GM23338 (cell line): ENCODE measurements at regions not wholly inside any gene's neighbourhood (a gene's known extent, or its start where the extent isn't known, plus 50 kb on each side); places are given as distances from the start of the nearest gene placed in this dataset.

Experiments
- CTCF ChIP-seq, 2 experiments: fragments of 200-600 bp in 1 of 2; sonication (generic) in 1 of 2; conservative IDR thresholded peaks; 2 replicates each; pipeline versions ENCODE4 v1.5.1 to v1.6.1; 2016 to 2017; ENCODE audit warnings: antibody characterized with exemption in 2 of 2, low read depth in 2 of 2, mild to moderate bottlenecking in 2 of 2, moderate library complexity in 1 of 2
- EZH2 ChIP-seq: fragments of 200-600 bp; sonication (generic); IDR thresholded peaks from one replicate; pipeline ENCODE4 v1.8.0; 2017; ENCODE audit warnings: antibody characterized with exemption, mild to moderate bottlenecking, low read depth; ENCODE audit not compliant: unreplicated experiment
- POLR2AphosphoS5 ChIP-seq: IDR thresholded peaks from 2 replicates; pipeline ENCODE4 v1.6.1; 2016; ENCODE audit warnings: antibody characterized with exemption, low read depth

DNA sequence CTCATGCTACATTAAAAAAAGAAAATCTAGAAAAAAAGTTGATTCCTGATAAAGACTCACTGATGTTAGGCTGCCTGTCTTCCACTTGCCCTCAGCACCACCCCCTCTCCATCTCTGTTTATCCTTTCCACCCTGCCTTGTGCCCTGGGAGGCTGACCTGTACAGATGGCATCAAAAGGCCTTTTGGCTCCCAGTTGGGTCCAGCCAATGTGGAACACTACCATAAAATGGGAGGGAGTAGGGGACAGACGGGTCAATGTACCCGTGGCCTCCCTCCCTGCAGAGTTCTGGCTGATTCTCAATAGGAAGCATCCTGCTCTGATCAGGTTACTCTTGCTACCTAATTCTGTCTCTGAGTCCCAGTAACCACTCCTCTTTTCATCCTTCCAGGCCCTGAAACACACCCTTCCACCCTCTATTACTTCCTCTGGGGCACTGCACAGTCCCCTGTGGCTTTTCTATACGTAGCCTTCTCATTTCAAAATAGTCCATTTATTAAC, 300.0 kb downstream of the HHIPL2 start:
- TF ChIP-seq POLR2AphosphoS5 = no peak
- no peak for TF ChIP-seq CTCF (conservative IDR thresholded peaks at IDR 0.05; ENCODE audit: low read depth in 2 of 2)
- TF ChIP-seq EZH2 = no peak
